ENCODE measurements at regions not wholly inside any gene's neighbourhood (a gene's known extent, or its start where the extent isn't known, plus 50 kb on each side); places are given as distances from the start of the nearest gene placed in this dataset.

DNA sequence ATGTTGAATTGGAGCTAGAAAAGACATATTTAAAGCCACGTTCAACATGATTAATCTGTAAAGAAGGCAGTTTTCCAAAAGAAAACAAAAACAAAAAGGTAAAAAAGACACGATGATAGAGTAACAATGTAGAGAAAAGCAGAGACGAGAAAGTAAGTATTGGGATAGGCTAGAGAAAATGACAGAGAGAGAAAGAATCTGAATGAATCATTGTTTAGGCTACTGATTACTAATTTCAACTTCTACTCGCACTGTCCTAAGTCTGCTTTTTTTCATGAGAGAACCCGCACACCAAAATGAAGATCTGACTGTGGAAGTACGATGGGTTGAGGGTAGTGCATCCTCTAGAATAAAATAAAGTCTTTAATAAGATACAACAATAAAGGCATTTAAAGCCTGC, 1599.2 kb upstream of the TMEFF2 start:
- H3K27ac ChIP-seq, result no peak overlapping the region
- TF ChIP-seq ZFX (IDR thresholded peaks at IDR 0.05; ENCODE audit: borderline replicate concordance), result no peak
- TF ChIP-seq, protein P1, sequence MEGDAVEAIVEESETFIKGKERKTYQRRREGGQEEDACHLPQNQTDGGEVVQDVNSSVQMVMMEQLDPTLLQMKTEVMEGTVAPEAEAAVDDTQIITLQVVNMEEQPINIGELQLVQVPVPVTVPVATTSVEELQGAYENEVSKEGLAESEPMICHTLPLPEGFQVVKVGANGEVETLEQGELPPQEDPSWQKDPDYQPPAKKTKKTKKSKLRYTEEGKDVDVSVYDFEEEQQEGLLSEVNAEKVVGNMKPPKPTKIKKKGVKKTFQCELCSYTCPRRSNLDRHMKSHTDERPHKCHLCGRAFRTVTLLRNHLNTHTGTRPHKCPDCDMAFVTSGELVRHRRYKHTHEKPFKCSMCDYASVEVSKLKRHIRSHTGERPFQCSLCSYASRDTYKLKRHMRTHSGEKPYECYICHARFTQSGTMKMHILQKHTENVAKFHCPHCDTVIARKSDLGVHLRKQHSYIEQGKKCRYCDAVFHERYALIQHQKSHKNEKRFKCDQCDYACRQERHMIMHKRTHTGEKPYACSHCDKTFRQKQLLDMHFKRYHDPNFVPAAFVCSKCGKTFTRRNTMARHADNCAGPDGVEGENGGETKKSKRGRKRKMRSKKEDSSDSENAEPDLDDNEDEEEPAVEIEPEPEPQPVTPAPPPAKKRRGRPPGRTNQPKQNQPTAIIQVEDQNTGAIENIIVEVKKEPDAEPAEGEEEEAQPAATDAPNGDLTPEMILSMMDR (IDR thresholded peaks at IDR 0.05), result no peak

DNA sequence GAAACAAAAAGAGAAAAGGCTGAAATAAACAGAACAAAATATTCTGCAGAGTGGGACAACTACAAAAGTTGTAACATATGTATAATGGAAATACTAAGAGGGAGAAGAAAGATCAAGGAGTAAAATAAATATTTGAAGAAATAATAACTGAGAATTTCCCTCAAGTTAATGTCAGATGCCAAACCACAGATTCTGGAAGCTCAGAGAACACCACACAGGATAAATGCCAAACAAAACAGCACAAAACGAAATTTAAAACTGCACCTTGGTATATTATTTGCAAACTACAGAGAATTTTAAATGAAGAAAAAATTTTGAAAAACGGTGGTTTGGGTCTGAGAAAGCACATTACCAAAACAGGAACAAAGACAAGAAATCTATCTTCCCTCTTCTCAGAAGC, 1588.9 kb upstream of the TMEFF2 start:
- H3K27ac ChIP-seq, result no peak overlapping the region
- TF ChIP-seq, protein P1 (IDR thresholded peaks at IDR 0.05), result no peak
- TF ChIP-seq ZFX (IDR thresholded peaks at IDR 0.05; ENCODE audit: borderline replicate concordance), result no peak

GRCh38 chr2:193778293-193778692, 1583.6 kb upstream of the TMEFF2 start:
- no peak for TF ChIP-seq ZFX (IDR thresholded peaks at IDR 0.05; ENCODE audit: borderline replicate concordance)
- no peak overlapping the region for H3K27ac ChIP-seq

DNA sequence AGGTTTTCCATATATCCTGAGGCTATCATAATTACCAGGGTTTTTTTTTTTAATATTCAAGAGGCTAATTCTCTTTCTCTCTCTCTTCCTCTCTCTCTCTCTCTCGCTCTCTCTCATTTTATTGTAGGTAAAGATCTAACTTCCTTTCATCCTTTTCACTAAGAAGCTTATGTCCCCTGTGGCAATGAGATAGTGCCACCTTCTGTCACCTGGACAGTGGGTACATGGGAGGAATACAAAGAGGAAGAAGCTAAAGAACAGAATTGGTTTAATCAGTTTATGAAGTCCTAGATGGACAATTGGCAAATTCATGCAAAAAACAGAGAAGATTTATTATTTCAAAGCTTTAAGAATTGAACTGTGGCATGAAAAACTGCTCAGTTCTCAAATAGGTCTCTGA, 1582.3 kb upstream of the TMEFF2 start:
- TF ChIP-seq, protein P1 (IDR thresholded peaks at IDR 0.05), result peak; percentile 24
- no peak for TF ChIP-seq ZFX (IDR thresholded peaks at IDR 0.05; ENCODE audit: borderline replicate concordance)

DNA sequence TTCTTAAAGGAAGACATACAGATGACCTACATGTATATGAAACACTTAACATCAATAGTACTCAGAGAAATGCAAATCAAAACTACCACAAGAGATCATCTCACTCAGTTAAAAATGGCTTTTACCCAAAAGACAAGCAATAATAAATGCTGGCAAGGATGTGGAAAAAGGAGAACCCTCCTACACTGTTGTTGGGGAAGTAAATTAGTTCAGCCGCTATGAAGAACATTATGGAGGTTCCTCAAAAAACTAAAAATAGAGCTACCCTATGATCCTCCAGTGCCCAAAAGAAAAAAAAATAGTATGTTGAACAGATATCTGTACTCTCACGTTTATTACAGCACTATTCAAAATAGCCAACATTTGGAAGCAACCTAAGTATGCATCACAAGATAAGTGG, 1579.4 kb upstream of the TMEFF2 start:
- no peak for TF ChIP-seq ZFX (IDR thresholded peaks at IDR 0.05; ENCODE audit: borderline replicate concordance)
- TF ChIP-seq, protein P1 (IDR thresholded peaks at IDR 0.05), result no peak

More for the DNA sequence above, 1582.3 kb upstream of the TMEFF2 start:
- no peak overlapping the region for H3K27ac ChIP-seq

GRCh38 chr2:193751299-193751698, 1556.6 kb upstream of the TMEFF2 start:
- no peak for TF ChIP-seq ZFX (IDR thresholded peaks at IDR 0.05; ENCODE audit: borderline replicate concordance)
- TF ChIP-seq, protein P1 (IDR thresholded peaks at IDR 0.05), result no peak

More for the DNA sequence above, 1579.4 kb upstream of the TMEFF2 start:
- H3K27ac ChIP-seq, result no peak overlapping the region

DNA sequence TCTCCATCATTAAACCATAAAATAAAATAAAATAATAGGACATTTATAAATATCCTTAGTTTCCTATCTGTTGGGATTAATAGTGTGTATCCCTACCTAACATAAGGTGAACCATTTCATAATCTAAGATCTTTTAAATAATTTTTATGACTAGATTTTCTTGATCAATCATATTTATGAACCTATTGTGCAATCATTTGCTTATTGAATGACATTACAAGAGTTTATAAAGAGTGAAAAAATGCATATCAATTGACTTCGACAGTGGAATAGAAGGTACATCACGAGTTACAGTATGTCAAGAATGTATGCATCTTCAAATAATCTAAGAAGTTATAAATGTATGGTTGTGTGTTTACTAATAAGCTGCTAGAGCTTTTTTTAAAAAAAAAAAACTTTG, 1554.8 kb upstream of the TMEFF2 start:
- TF ChIP-seq ZFX (IDR thresholded peaks at IDR 0.05; ENCODE audit: borderline replicate concordance), result no peak
- TF ChIP-seq, protein P1 (IDR thresholded peaks at IDR 0.05), result no peak
- no peak overlapping the region for H3K27ac ChIP-seq

More at GRCh38 chr2:193751299-193751698, 1556.6 kb upstream of the TMEFF2 start:
- no peak overlapping the region for H3K27ac ChIP-seq

GRCh38 chr2:193743089-193743488, 1548.4 kb upstream of the TMEFF2 start:
- TF ChIP-seq, protein P1 (IDR thresholded peaks at IDR 0.05), result no peak
- TF ChIP-seq ZFX (IDR thresholded peaks at IDR 0.05; ENCODE audit: borderline replicate concordance), result no peak

More at GRCh38 chr2:193743089-193743488, 1548.4 kb upstream of the TMEFF2 start:
- no peak overlapping the region for H3K27ac ChIP-seq

Data from 22Rv1 (cell line).